Activated CD4-positive, alpha-beta T cell treated with anti-CD3 and anti-CD28 coated beads, Interleukin-2, amount 50 U/mL, for 24 hours (primary cell): ENCODE measurements at regions not wholly inside any gene's neighbourhood (a gene's known extent, or its start where the extent isn't known, plus 50 kb on each side); places are given as distances from the start of the nearest gene placed in this dataset.

ENCODE experiments used
- DNase-seq, 2 donors: peaks; one replicate each; pipeline ENCODE4 v3.0.0-alpha.2; 2020; ENCODE audit warnings: low read depth in 1 of 2, low spot score in 1 of 2

GRCh38 chr6:91743756-91744155 lies 1156.9 kb upstream of the MAP3K7 start:
- no peak for DNase-seq

GRCh38 chr6:91731939-91732338 lies 1145.1 kb upstream of the MAP3K7 start:
- DNase-seq, result no peak

- no peak for DNase-seq
These were observed 1143.8 kb upstream of the MAP3K7 start for GRCh38 chr6:91730710-91731109.

GRCh38 chr6:91720324-91720723 lies 1133.5 kb upstream of the MAP3K7 start:
- no peak for DNase-seq

- no peak for DNase-seq
These were observed 1132.5 kb upstream of the MAP3K7 start for GRCh38 chr6:91719414-91719813.

GRCh38 chr6:91718198-91718597 lies 1131.3 kb upstream of the MAP3K7 start:
- no peak for DNase-seq

- DNase-seq, result no peak
These were observed 1130.2 kb upstream of the MAP3K7 start for GRCh38 chr6:91717094-91717493.

- no peak for DNase-seq
These were observed 1129.5 kb upstream of the MAP3K7 start for GRCh38 chr6:91716361-91716760.

- no peak for DNase-seq
These were observed 1128.4 kb upstream of the MAP3K7 start for GRCh38 chr6:91715171-91715805.

- DNase-seq, result no peak
These were observed 1127.0 kb upstream of the MAP3K7 start for GRCh38 chr6:91713911-91714310.

GRCh38 chr6:91711518-91711917 lies 1124.6 kb upstream of the MAP3K7 start:
- no peak for DNase-seq

- no peak for DNase-seq
These were observed 1123.5 kb upstream of the MAP3K7 start for GRCh38 chr6:91710342-91710741.

GRCh38 chr6:91708534-91708933 lies 1121.7 kb upstream of the MAP3K7 start:
- DNase-seq, result no peak

- DNase-seq, result no peak
These were observed 1118.8 kb upstream of the MAP3K7 start for GRCh38 chr6:91705646-91706045.

- DNase-seq, result no peak
These were observed 1117.7 kb upstream of the MAP3K7 start for GRCh38 chr6:91704531-91704930.

- DNase-seq, result no peak
These were observed 1110.3 kb upstream of the MAP3K7 start for GRCh38 chr6:91697010-91697695.

GRCh38 chr6:91695221-91695620 lies 1108.3 kb upstream of the MAP3K7 start:
- DNase-seq, result no peak

- no peak for DNase-seq
These were observed 1107.3 kb upstream of the MAP3K7 start for GRCh38 chr6:91694016-91694654.

- no peak for DNase-seq
These were observed 1104.6 kb upstream of the MAP3K7 start for GRCh38 chr6:91691449-91691848.

GRCh38 chr6:91683240-91683639 lies 1096.4 kb upstream of the MAP3K7 start:
- DNase-seq, result no peak

- no peak for DNase-seq
These were observed 1094.4 kb upstream of the MAP3K7 start for GRCh38 chr6:91681296-91681695.

GRCh38 chr6:91678679-91679446 lies 1092.0 kb upstream of the MAP3K7 start:
- DNase-seq, result no peak
